22Rv1 (cell line): ENCODE measurements at regions not wholly inside any gene's neighbourhood (a gene's known extent, or its start where the extent isn't known, plus 50 kb on each side); places are given as distances from the start of the nearest gene placed in this dataset.

ENCODE experiments used
- H3K27ac ChIP-seq: fragments of 450-650 bp; 2 replicates; pipeline ENCODE4 v1.5.1; 2017
- ZFX ChIP-seq: fragments of 450-650 bp; IDR thresholded peaks from 2 replicates; pipeline ENCODE4 v1.6.1; 2017; ENCODE audit warnings: antibody characterized with exemption, borderline replicate concordance
- TF ChIP-seq, protein P1 (sequence below): fragments of 450-650 bp; IDR thresholded peaks from 2 replicates; pipeline ENCODE4 v1.5.1; 2017; ENCODE audit warnings: mild to moderate bottlenecking

DNA sequence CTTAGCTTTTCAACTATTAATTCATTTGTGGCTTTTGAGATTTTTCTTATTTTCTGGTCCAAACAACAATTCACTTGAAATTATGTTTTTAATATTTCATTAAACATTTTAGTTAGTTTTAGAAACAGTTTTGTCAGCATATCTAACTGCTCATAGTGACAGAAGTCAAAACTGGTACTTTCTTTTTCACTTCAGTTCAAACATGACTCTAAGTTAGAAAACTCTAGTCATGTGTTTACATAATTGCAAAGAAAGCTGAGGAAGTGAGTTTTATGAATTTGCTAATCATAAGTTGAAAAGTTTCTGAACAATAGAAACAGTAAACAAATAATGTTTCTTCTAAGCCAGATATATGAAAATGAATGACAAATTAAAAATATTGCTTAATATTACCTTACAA, 1931.0 kb downstream of the EFNA5 start:
- no peak overlapping the region for H3K27ac ChIP-seq
- no peak for TF ChIP-seq ZFX
- TF ChIP-seq, protein P1, sequence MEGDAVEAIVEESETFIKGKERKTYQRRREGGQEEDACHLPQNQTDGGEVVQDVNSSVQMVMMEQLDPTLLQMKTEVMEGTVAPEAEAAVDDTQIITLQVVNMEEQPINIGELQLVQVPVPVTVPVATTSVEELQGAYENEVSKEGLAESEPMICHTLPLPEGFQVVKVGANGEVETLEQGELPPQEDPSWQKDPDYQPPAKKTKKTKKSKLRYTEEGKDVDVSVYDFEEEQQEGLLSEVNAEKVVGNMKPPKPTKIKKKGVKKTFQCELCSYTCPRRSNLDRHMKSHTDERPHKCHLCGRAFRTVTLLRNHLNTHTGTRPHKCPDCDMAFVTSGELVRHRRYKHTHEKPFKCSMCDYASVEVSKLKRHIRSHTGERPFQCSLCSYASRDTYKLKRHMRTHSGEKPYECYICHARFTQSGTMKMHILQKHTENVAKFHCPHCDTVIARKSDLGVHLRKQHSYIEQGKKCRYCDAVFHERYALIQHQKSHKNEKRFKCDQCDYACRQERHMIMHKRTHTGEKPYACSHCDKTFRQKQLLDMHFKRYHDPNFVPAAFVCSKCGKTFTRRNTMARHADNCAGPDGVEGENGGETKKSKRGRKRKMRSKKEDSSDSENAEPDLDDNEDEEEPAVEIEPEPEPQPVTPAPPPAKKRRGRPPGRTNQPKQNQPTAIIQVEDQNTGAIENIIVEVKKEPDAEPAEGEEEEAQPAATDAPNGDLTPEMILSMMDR, result no peak

- no peak for TF ChIP-seq ZFX
- TF ChIP-seq, protein P1, result no peak
- H3K27ac ChIP-seq, result no peak overlapping the region
Observed at GRCh38 chr5:105735704-105736103, 1935.0 kb downstream of the EFNA5 start.

DNA sequence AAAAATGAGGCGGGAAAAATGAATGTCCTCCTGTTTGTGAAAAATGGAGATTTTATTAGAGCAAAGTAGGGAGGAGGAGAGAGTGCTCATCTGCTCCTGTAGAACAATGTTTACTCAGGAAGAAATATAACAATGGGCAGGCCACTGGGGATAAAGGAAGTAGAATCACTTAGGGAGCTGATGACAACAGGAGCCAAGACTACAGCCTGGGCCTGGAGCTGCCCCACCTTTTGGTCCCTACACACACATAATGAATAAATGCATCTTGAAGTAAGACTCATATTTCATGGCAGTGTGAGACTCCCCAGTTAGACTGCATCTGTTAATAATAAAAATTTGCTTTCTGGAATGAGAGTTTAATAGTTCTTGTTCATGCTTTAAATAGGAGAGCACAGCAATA, 1939.8 kb downstream of the EFNA5 start:
- TF ChIP-seq ZFX, result no peak
- TF ChIP-seq, protein P1, result no peak
- H3K27ac ChIP-seq, result no peak overlapping the region

GRCh38 chr5:105726093-105726492, 1944.6 kb downstream of the EFNA5 start:
- no peak overlapping the region for H3K27ac ChIP-seq
- TF ChIP-seq, protein P1, result no peak
- TF ChIP-seq ZFX, result no peak

- no peak overlapping the region for H3K27ac ChIP-seq
- no peak for TF ChIP-seq ZFX
- TF ChIP-seq, protein P1, result no peak
Observed at GRCh38 chr5:105708442-105708841, 1962.3 kb downstream of the EFNA5 start.

GRCh38 chr5:105702323-105702722, 1968.4 kb downstream of the EFNA5 start:
- TF ChIP-seq, protein P1, result no peak
- TF ChIP-seq ZFX, result no peak
- no peak overlapping the region for H3K27ac ChIP-seq

DNA sequence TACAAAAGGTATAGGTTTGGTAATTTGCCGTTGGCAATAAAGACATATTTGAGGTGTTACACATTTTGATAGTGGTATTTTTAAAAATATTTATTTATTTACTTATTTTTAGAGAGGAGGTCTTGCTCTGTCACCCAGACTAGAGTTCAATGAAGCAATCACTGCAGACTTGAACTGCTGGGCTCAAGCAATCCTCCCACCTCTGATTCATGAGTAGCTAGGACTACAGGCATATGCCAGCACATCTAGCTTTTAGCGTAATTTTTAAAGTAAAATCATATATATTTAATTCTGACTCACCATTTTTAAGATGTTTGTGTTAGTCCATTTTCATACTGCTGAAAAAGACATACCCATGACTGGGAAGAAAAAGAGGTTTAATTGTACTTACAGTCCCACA, 1974.3 kb downstream of the EFNA5 start:
- TF ChIP-seq, protein P1, result no peak
- no peak for TF ChIP-seq ZFX
- H3K27ac ChIP-seq, result no peak overlapping the region
